ENCODE measurements at regions not wholly inside any gene's neighbourhood (a gene's known extent, or its start where the extent isn't known, plus 50 kb on each side); places are given as distances from the start of the nearest gene placed in this dataset.

DNA sequence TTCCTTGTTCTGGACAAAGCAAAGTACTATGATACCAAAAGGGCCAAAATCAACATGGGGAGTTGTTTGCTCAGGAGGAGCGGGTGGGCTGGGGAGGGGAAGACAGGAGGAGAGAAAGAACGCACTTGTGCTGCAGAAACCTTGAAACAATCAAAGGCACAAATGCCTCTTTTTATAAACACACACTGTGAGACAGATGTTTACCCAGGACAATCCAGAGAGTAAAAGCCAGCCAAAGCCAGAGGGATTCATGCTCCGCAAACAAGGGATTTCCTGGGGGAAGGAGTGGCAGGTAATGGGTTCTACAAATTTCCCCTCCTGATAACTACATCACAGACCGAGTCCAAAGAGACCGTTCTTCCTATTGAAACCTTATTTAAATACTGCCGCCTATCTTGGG lies 323.5 kb upstream of the SKOR2 start (continued):
- TF ChIP-seq, protein P1, sequence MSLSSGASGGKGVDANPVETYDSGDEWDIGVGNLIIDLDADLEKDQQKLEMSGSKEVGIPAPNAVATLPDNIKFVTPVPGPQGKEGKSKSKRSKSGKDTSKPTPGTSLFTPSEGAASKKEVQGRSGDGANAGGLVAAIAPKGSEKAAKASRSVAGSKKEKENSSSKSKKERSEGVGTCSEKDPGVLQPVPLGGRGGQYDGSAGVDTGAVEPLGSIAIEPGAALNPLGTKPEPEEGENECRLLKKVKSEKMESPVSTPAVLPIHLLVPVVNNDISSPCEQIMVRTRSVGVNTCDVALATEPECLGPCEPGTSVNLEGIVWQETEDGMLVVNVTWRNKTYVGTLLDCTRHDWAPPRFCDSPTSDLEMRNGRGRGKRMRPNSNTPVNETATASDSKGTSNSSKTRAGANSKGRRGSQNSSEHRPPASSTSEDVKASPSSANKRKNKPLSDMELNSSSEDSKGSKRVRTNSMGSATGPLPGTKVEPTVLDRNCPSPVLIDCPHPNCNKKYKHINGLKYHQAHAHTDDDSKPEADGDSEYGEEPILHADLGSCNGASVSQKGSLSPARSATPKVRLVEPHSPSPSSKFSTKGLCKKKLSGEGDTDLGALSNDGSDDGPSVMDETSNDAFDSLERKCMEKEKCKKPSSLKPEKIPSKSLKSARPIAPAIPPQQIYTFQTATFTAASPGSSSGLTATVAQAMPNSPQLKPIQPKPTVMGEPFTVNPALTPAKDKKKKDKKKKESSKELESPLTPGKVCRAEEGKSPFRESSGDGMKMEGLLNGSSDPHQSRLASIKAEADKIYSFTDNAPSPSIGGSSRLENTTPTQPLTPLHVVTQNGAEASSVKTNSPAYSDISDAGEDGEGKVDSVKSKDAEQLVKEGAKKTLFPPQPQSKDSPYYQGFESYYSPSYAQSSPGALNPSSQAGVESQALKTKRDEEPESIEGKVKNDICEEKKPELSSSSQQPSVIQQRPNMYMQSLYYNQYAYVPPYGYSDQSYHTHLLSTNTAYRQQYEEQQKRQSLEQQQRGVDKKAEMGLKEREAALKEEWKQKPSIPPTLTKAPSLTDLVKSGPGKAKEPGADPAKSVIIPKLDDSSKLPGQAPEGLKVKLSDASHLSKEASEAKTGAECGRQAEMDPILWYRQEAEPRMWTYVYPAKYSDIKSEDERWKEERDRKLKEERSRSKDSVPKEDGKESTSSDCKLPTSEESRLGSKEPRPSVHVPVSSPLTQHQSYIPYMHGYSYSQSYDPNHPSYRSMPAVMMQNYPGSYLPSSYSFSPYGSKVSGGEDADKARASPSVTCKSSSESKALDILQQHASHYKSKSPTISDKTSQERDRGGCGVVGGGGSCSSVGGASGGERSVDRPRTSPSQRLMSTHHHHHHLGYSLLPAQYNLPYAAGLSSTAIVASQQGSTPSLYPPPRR (CRISPR knock-in tag; IDR thresholded peaks at IDR 0.05; ENCODE audit: borderline replicate concordance): peak; percentile 98
- 0 out of 2 replicates have a peak, but pooled peaks have one; percentile 15 for TF ChIP-seq KDM1A (CRISPR knock-in tag; IDR thresholded peaks at IDR 0.05)
- TF ChIP-seq CREB1 (IDR thresholded peaks at IDR 0.05): no peak
- peak; percentile 34; the same call in 1 of the 2 replicates for TF ChIP-seq CREB1 (CRISPR knock-in tag; IDR thresholded peaks at IDR 0.05)
- TF ChIP-seq FOSL2 (CRISPR knock-in tag; IDR thresholded peaks at IDR 0.05): peak; percentile 67
- TF ChIP-seq, protein P2, sequence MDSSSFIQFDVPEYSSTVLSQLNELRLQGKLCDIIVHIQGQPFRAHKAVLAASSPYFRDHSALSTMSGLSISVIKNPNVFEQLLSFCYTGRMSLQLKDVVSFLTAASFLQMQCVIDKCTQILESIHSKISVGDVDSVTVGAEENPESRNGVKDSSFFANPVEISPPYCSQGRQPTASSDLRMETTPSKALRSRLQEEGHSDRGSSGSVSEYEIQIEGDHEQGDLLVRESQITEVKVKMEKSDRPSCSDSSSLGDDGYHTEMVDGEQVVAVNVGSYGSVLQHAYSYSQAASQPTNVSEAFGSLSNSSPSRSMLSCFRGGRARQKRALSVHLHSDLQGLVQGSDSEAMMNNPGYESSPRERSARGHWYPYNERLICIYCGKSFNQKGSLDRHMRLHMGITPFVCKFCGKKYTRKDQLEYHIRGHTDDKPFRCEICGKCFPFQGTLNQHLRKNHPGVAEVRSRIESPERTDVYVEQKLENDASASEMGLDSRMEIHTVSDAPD (CRISPR knock-in tag; IDR thresholded peaks at IDR 0.05): peak; percentile 82; the same call in 1 of the 2 replicates
- no peak for TF ChIP-seq CENPX (CRISPR knock-in tag; IDR thresholded peaks at IDR 0.05)
- 0 out of 2 replicates have a peak, but pooled peaks have one; percentile 37 for TF ChIP-seq ZBTB20 (CRISPR knock-in tag; IDR thresholded peaks at IDR 0.05; ENCODE audit: borderline replicate concordance, low read depth)
- TF ChIP-seq, protein P3, sequence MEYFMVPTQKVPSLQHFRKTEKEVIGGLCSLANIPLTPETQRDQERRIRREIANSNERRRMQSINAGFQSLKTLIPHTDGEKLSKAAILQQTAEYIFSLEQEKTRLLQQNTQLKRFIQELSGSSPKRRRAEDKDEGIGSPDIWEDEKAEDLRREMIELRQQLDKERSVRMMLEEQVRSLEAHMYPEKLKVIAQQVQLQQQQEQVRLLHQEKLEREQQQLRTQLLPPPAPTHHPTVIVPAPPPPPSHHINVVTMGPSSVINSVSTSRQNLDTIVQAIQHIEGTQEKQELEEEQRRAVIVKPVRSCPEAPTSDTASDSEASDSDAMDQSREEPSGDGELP (IDR thresholded peaks at IDR 0.05; ENCODE audit: borderline replicate concordance, low read depth): peak; percentile 16; the same call in 1 of the 2 replicates
- TF ChIP-seq, protein P4, sequence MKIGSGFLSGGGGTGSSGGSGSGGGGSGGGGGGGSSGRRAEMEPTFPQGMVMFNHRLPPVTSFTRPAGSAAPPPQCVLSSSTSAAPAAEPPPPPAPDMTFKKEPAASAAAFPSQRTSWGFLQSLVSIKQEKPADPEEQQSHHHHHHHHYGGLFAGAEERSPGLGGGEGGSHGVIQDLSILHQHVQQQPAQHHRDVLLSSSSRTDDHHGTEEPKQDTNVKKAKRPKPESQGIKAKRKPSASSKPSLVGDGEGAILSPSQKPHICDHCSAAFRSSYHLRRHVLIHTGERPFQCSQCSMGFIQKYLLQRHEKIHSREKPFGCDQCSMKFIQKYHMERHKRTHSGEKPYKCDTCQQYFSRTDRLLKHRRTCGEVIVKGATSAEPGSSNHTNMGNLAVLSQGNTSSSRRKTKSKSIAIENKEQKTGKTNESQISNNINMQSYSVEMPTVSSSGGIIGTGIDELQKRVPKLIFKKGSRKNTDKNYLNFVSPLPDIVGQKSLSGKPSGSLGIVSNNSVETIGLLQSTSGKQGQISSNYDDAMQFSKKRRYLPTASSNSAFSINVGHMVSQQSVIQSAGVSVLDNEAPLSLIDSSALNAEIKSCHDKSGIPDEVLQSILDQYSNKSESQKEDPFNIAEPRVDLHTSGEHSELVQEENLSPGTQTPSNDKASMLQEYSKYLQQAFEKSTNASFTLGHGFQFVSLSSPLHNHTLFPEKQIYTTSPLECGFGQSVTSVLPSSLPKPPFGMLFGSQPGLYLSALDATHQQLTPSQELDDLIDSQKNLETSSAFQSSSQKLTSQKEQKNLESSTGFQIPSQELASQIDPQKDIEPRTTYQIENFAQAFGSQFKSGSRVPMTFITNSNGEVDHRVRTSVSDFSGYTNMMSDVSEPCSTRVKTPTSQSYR (CRISPR knock-in tag; IDR thresholded peaks at IDR 0.05; ENCODE audit: borderline replicate concordance): peak; percentile 69; the same call in 1 of the 2 replicates
- no peak for TF ChIP-seq JUND (CRISPR knock-in tag; IDR thresholded peaks at IDR 0.05)
- no peak for TF ChIP-seq HMGA1 (CRISPR knock-in tag; conservative IDR thresholded peaks at IDR 0.05)
- peak; percentile 38; the same call in 1 of the 2 replicates for TF ChIP-seq ZNF292 (CRISPR knock-in tag; IDR thresholded peaks at IDR 0.05; ENCODE audit: borderline replicate concordance, low read depth)
- TF ChIP-seq, protein P5, sequence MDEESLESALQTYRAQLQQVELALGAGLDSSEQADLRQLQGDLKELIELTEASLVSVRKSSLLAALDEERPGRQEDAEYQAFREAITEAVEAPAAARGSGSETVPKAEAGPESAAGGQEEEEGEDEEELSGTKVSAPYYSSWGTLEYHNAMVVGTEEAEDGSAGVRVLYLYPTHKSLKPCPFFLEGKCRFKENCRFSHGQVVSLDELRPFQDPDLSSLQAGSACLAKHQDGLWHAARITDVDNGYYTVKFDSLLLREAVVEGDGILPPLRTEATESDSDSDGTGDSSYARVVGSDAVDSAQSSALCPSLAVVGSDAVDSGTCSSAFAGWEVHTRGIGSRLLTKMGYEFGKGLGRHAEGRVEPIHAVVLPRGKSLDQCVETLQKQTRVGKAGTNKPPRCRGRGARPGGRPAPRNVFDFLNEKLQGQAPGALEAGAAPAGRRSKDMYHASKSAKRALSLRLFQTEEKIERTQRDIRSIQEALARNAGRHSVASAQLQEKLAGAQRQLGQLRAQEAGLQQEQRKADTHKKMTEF (CRISPR knock-in tag; IDR thresholded peaks at IDR 0.05): peak; percentile 77
- TF ChIP-seq, protein P6, sequence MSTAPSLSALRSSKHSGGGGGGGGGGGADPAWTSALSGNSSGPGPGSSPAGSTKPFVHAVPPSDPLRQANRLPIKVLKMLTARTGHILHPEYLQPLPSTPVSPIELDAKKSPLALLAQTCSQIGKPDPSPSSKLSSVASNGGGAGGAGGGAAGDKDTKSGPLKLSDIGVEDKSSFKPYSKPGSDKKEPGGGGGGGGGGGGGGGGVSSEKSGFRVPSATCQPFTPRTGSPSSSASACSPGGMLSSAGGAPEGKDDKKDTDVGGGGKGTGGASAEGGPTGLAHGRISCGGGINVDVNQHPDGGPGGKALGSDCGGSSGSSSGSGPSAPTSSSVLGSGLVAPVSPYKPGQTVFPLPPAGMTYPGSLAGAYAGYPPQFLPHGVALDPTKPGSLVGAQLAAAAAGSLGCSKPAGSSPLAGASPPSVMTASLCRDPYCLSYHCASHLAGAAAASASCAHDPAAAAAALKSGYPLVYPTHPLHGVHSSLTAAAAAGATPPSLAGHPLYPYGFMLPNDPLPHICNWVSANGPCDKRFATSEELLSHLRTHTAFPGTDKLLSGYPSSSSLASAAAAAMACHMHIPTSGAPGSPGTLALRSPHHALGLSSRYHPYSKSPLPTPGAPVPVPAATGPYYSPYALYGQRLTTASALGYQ (CRISPR knock-in tag; IDR thresholded peaks at IDR 0.05): peak; percentile 95
- TF ChIP-seq MIXL1 (CRISPR knock-in tag; IDR thresholded peaks at IDR 0.05): peak; percentile 38; the same call in 1 of the 2 replicates
- TF ChIP-seq TEAD3 (CRISPR knock-in tag; optimal IDR thresholded peaks at IDR 0.05; ENCODE audit: borderline replicate concordance): peak; percentile 78
